ENCODE measurements at regions not wholly inside any gene's neighbourhood (a gene's known extent, or its start where the extent isn't known, plus 50 kb on each side); places are given as distances from the start of the nearest gene placed in this dataset.

- H3K27ac ChIP-seq: no peak overlapping the region
- no peaks in the 10 kb centered on the region for H3K36me3 ChIP-seq
- TF ChIP-seq CTCF (IDR thresholded peaks at IDR 0.05): no peak
- TF ChIP-seq POLR2A (IDR thresholded peaks at IDR 0.05): no peak
- no peaks in the 10 kb centered on the region for H3K9me3 ChIP-seq
- 85 to 89% methylated on average over 9 to 11 of the region's 11 CpGs for WGBS, 2 donors
- H3K4me1 ChIP-seq: no peaks in the 10 kb centered on the region
- no peak overlapping the region for H3K4me3 ChIP-seq (replicated peaks in 1 of 3)
- intact Hi-C loops (cut with DNase I): no loop called here
- no peaks in the 10 kb centered on the region for H3K27me3 ChIP-seq
- DNase-seq: no peak
Measured at GRCh38 chr1:29679828-29680558, 443.7 kb downstream of the PTPRU start.

- TF ChIP-seq POLR2A (IDR thresholded peaks at IDR 0.05): no peak
- no peak for TF ChIP-seq CTCF (IDR thresholded peaks at IDR 0.05)
Measured at GRCh38 chr1:29679316-29679715, 443.0 kb downstream of the PTPRU start.

GRCh38 chr1:29677028-29678024 is 441.0 kb downstream of the PTPRU start:
- Histone ChIP-seq H3K4me1 (no peaks in the 10 kb centered on the region), H3K4me3 (replicated peaks in 1 of 3) (no peak overlapping the region), H3K9me3 (no peaks in the 10 kb centered on the region), H3K36me3 (no peaks in the 10 kb centered on the region), H3K27me3 (no peaks in the 10 kb centered on the region), H3K27ac (no peak overlapping the region)
- DNase-seq: no peak
- TF ChIP-seq CTCF (IDR thresholded peaks at IDR 0.05): no peak
- TF ChIP-seq POLR2A (IDR thresholded peaks at IDR 0.05): no peak
- WGBS, 2 donors: 68 to 70% methylated on average over 17 to 18 of the region's 18 CpGs
- intact Hi-C loops (cut with DNase I): no loop called here

More at GRCh38 chr1:29679316-29679715, 443.0 kb downstream of the PTPRU start:
- no peaks in the 10 kb centered on the region for H3K9me3 ChIP-seq
- intact Hi-C loops (cut with DNase I): no loop called here
- H3K4me3 ChIP-seq (replicated peaks in 1 of 3): no peak overlapping the region
- H3K27ac ChIP-seq: no peak overlapping the region
- H3K4me1 ChIP-seq: no peaks in the 10 kb centered on the region
- WGBS, 2 donors: 79 to 89% methylated on average over 5 of the region's 5 CpGs
- DNase-seq: no peak
- H3K27me3 ChIP-seq: no peaks in the 10 kb centered on the region
- no peaks in the 10 kb centered on the region for H3K36me3 ChIP-seq

- no peak for DNase-seq
- Histone ChIP-seq H3K27me3 (no peaks in the 10 kb centered on the region), H3K36me3 (no peaks in the 10 kb centered on the region), H3K4me1 (no peaks in the 10 kb centered on the region), H3K27ac (no peak overlapping the region), H3K4me3 (replicated peaks in 1 of 3) (no peak overlapping the region), H3K9me3 (no peaks in the 10 kb centered on the region)
- intact Hi-C loops (cut with DNase I): no loop called here
- WGBS, 2 donors: 83 to 96% methylated on average over 3 of the region's 4 CpGs
- TF ChIP-seq POLR2A (IDR thresholded peaks at IDR 0.05) (no peak), CTCF (IDR thresholded peaks at IDR 0.05) (no peak)
Measured at GRCh38 chr1:29676496-29676895, 440.2 kb downstream of the PTPRU start.

Data from thyroid gland (tissue), 4 donors.